ENCODE measurements at regions not wholly inside any gene's neighbourhood (a gene's known extent, or its start where the extent isn't known, plus 50 kb on each side); places are given as distances from the start of the nearest gene placed in this dataset.

DNA sequence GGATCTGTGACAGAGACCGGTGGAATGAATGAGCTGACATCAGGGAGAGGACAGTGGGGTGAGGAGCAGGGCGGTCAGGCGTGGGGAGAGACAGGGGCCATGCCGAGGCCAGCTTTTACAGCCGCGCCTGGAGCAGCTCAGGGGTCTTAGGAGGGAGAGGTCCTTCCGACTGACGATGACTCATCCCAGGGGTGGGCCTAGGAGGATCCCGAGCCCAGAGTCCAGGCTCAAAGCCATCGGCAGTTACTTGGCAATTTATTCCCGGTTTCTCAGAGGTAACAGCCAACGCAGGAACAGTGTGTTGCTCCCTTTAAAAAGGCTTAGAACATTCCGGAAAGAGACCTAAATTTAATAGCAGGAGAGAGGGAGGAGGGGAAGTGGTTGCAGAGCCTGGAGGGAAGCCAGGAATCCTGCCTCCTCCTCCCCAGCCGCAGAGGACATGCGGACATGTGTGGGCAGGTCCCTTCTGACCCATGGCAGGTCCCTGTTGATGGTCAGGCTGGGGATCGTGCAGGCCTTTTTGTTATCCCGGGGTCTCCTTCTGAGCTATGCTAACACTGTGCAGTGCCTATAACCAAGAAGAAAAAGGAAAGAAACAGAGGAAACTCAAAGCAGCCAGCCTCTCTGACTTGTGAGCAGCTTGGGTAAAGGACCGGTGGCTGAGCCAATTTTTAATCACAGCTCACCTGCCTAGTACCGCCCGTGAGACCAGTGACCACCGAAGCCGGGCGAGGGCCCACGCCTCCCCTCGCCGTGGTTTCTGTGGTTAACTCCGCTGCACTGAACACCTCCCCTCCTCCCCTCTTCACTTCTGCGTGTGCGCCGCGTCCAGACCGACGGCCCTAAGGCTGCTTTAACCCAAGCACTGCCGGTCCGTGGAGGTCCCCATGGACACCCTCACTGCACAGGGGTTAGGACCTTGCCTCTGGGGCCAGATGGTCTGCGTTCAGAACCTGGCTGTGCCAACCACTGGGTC is 392.4 kb upstream of the PROK2 start:
- DNase-seq (ENCODE audit: extremely low read depth, insufficient read length), result peak; percentile 84
- Histone ChIP-seq H3K4me3 (replicated peaks; ENCODE audit: low read depth, low read length) (no peak overlapping the region), H3K36me3 (ENCODE audit: control insufficient read depth, insufficient read depth, low read length) (no peaks in the 10 kb centered on the region), H3K27me3 (replicated peaks; ENCODE audit: control insufficient read depth, insufficient read depth, low read length) (no peaks in the 10 kb centered on the region)
- TF ChIP-seq, protein P1, sequence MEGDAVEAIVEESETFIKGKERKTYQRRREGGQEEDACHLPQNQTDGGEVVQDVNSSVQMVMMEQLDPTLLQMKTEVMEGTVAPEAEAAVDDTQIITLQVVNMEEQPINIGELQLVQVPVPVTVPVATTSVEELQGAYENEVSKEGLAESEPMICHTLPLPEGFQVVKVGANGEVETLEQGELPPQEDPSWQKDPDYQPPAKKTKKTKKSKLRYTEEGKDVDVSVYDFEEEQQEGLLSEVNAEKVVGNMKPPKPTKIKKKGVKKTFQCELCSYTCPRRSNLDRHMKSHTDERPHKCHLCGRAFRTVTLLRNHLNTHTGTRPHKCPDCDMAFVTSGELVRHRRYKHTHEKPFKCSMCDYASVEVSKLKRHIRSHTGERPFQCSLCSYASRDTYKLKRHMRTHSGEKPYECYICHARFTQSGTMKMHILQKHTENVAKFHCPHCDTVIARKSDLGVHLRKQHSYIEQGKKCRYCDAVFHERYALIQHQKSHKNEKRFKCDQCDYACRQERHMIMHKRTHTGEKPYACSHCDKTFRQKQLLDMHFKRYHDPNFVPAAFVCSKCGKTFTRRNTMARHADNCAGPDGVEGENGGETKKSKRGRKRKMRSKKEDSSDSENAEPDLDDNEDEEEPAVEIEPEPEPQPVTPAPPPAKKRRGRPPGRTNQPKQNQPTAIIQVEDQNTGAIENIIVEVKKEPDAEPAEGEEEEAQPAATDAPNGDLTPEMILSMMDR (IDR thresholded peaks at IDR 0.05; ENCODE audit: insufficient read depth, low read length, poor library complexity, severe bottlenecking), result no peak

DNA sequence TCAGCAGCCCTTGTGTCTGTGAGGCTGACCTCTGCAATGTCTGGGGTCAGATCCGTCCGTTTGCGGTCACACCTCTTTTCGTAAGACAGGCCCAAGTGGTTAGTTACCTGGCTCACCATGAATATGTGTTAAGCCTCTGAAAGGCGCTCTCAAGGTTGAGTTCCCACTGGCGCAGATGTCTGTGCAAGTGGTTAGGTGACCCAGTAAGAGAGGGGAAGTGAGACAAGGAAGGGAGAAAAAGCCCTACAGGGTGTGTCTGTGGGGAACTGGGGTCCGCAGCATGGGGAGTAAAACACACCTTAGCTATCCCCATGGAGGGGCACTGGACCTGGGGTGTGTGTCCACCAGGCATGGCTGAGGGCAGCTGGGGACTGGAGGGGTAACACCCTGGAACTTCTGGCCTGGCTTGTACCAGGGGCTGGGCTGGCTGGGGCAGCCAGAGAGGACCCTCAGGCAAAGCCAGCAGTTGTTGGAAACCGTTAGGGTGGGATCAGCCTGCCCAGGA is 391.6 kb upstream of the PROK2 start:
- Histone ChIP-seq H3K4me3 (replicated peaks; ENCODE audit: low read depth, low read length) (no peak overlapping the region), H3K36me3 (ENCODE audit: control insufficient read depth, insufficient read depth, low read length) (no peaks in the 10 kb centered on the region), H3K27me3 (replicated peaks; ENCODE audit: control insufficient read depth, insufficient read depth, low read length) (no peaks in the 10 kb centered on the region)
- TF ChIP-seq, protein P1 (IDR thresholded peaks at IDR 0.05; ENCODE audit: insufficient read depth, low read length, poor library complexity, severe bottlenecking), result no peak
- peak; percentile 80 for DNase-seq (ENCODE audit: extremely low read depth, insufficient read length)

DNA sequence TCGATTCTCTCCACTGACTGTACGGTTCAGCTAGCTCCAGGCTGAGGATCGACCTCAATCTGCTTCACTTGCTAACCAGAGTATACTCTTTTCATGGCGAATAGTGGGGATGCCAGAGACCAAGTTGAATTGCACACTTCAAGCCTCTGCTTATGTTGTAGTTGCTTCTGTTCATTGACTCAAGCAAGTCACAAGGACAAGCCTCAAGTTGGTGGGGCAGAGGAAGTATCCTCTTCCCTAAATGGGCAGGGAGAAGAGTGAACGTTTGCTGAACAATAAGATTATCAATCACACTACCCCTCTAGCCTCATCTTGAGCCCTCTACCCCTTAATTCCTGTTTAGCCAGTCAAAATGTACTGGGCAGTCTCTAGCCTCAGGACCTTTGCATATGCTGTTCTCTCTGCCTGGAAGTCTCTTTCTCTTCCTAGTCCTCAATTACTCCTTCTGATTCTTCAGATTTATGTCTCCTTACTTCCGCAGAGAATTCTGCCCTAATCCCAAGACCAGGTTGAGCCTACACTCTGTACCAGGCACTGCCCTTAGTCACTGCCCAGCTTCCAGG is 390.4 kb upstream of the PROK2 start:
- no peak for DNase-seq (ENCODE audit: extremely low read depth, insufficient read length)
- no peak overlapping the region for H3K4me3 ChIP-seq (replicated peaks; ENCODE audit: low read depth, low read length)
- no peaks in the 10 kb centered on the region for H3K36me3 ChIP-seq (ENCODE audit: control insufficient read depth, insufficient read depth, low read length)
- no peaks in the 10 kb centered on the region for H3K27me3 ChIP-seq (replicated peaks; ENCODE audit: control insufficient read depth, insufficient read depth, low read length)
- TF ChIP-seq, protein P1 (IDR thresholded peaks at IDR 0.05; ENCODE audit: insufficient read depth, low read length, poor library complexity, severe bottlenecking), result no peak

DNA sequence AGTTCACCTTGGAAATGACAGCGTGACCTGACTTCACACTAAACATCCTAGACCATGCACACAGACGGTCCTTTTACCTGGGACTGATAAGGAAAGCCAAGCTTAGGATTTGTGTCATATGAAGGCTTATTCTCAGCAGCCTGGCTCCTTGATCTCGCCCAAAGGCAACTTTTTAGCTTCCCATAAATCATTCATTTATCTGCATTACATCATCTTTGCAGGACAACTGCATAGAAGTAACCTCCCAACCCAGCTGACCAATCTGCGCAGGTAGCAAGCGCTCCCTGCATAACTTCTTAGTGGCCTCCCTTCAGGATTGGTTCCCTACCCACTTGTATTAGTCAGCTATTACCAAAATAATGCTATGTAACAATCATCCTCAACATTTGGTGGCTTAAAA is 389.9 kb upstream of the PROK2 start:
- Histone ChIP-seq H3K27me3 (replicated peaks; ENCODE audit: control insufficient read depth, insufficient read depth, low read length) (no peaks in the 10 kb centered on the region), H3K4me3 (replicated peaks; ENCODE audit: low read depth, low read length) (no peak overlapping the region), H3K36me3 (ENCODE audit: control insufficient read depth, insufficient read depth, low read length) (no peaks in the 10 kb centered on the region)
- DNase-seq (ENCODE audit: extremely low read depth, insufficient read length), result no peak
- TF ChIP-seq, protein P1 (IDR thresholded peaks at IDR 0.05; ENCODE audit: insufficient read depth, low read length, poor library complexity, severe bottlenecking), result no peak

DNA sequence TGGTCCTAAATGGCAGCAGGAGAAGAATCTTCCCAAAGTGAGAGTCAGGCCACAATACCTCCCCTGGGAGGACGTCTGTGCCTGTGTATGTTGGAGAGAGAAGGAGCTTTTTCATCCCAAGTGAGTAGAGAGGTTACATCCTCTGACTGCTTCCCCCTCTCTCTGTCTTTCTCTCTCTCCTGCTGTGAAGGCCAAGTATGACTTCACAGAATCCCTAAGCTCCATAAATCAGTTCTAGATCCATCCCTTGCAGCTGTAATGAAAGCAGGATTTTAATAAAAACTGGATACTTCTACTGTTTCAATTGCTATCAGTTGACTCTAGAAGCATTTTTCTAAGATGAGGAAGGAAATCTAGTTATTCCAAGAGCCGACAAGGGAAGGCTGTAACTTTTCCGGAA is 389.1 kb upstream of the PROK2 start:
- DNase-seq (ENCODE audit: extremely low read depth, insufficient read length), result no peak
- TF ChIP-seq, protein P1 (IDR thresholded peaks at IDR 0.05; ENCODE audit: insufficient read depth, low read length, poor library complexity, severe bottlenecking), result no peak
- Histone ChIP-seq H3K4me3 (replicated peaks; ENCODE audit: low read depth, low read length) (no peak overlapping the region), H3K27me3 (replicated peaks; ENCODE audit: control insufficient read depth, insufficient read depth, low read length) (no peaks in the 10 kb centered on the region), H3K36me3 (ENCODE audit: control insufficient read depth, insufficient read depth, low read length) (no peaks in the 10 kb centered on the region)
